ENCODE measurements at regions not wholly inside any gene's neighbourhood (a gene's known extent, or its start where the extent isn't known, plus 50 kb on each side); places are given as distances from the start of the nearest gene placed in this dataset.

- Mint-ChIP-seq H3K9me3 (no peaks in the 10 kb centered on the region), H3K4me3 (no peak overlapping the region), H3K36me3 (ENCODE audit: low read depth) (no peaks in the 10 kb centered on the region), H3K27ac (no peak overlapping the region), H3K4me1 (no peaks in the 10 kb centered on the region), H3K27me3 (peaks cover 4% of the 10 kb centered on the region)
- no peak for DNase-seq
- ATAC-seq: no peak
Observed at GRCh38 chr13:75016225-75016624, 465.7 kb downstream of the TBC1D4 start.

- Mint-ChIP-seq H3K4me1 (no peaks in the 10 kb centered on the region), H3K4me3 (no peak overlapping the region), H3K27me3 (peaks cover 3% of the 10 kb centered on the region), H3K36me3 (ENCODE audit: low read depth) (no peaks in the 10 kb centered on the region), H3K27ac (no peak overlapping the region), H3K9me3 (no peaks in the 10 kb centered on the region)
- no peak for DNase-seq
- no peak for ATAC-seq
Observed at GRCh38 chr13:75013818-75014217, 468.2 kb downstream of the TBC1D4 start.

GRCh38 chr13:75010941-75011340 lies 471.0 kb downstream of the TBC1D4 start:
- H3K4me1 Mint-ChIP-seq: no peaks in the 10 kb centered on the region
- H3K9me3 Mint-ChIP-seq: no peaks in the 10 kb centered on the region
- H3K36me3 Mint-ChIP-seq (ENCODE audit: low read depth): no peaks in the 10 kb centered on the region
- DNase-seq (no peak), ATAC-seq (no peak)
- no peak overlapping the region for H3K4me3 Mint-ChIP-seq
- H3K27me3 Mint-ChIP-seq: no peaks in the 10 kb centered on the region
- no peak overlapping the region for H3K27ac Mint-ChIP-seq

DNA sequence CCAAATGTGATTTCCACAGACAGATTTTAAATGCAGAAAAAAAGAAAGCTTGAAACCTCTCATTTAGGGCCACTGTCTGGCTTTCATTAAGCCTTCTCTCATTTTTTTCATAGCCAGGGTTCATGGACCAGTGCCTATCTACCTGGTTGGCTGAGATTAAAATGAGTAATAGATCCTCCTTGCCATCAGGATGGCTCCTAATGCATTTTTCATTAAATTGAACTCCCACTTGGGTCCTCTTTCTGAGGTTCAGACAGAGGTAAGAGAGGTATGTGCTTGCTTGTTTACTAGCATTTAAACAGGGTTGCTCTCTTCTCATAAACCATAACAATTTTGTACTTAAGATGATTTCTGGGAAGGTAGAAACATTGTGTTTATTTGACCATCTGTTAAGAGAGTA lies 473.0 kb downstream of the TBC1D4 start:
- H3K4me3 Mint-ChIP-seq: no peak overlapping the region
- no peaks in the 10 kb centered on the region for H3K9me3 Mint-ChIP-seq
- no peaks in the 10 kb centered on the region for H3K27me3 Mint-ChIP-seq
- no peaks in the 10 kb centered on the region for H3K36me3 Mint-ChIP-seq (ENCODE audit: low read depth)
- DNase-seq (no peak), ATAC-seq (no peak)
- H3K27ac Mint-ChIP-seq: no peak overlapping the region
- H3K4me1 Mint-ChIP-seq: no peaks in the 10 kb centered on the region

DNA sequence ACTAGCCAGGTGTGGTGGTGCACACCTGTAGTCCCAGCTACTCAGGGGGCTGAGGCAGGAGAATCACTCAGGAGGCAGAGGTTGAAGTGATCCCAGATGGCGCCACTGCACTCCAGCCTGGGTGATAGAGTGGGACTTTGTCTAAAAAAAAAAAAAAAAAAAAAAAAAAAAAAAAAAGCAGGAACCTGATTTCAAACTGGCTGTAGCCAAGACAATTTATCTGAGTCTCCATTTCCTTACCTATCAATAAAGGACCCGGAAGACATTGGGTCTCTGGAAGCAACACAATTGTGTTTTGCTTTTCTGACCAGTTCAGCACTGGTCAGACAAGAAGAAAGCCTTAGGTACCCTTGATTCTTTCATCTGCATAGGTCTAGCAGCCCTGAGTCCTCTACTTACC lies 491.0 kb downstream of the TBC1D4 start:
- H3K9me3 Mint-ChIP-seq: no peaks in the 10 kb centered on the region
- no peak for DNase-seq
- H3K27me3 Mint-ChIP-seq: no peaks in the 10 kb centered on the region

DNA sequence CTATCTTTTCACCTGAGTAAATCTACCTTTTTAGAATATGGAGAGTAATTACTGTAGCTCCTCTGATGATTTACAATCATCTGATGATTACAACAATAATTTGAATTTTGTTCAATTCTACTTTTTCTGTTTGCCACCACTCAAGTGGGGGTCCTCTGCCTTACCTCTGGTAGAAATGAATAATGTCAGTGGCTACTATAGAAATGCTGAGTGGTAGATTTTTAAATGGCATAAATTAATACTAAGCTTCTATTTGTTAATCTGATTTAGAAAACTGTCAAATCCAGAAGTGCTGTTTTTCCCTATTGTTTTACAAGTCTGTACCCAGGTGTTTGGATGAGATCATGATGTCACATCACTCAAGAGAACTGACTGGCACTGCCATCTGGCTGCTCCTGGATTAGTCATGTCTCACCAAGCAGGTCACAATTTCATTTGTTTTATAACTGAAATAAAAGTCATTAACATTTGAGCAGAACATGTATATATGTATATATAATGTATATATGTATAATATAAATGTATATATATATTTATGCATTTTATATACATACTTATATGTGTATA lies 494.8 kb downstream of the TBC1D4 start:
- no peaks in the 10 kb centered on the region for H3K27me3 Mint-ChIP-seq
- ATAC-seq: no peak
- H3K9me3 Mint-ChIP-seq: no peaks in the 10 kb centered on the region
- no peaks in the 10 kb centered on the region for H3K4me1 Mint-ChIP-seq
- no peak overlapping the region for H3K4me3 Mint-ChIP-seq
- no peak overlapping the region for H3K27ac Mint-ChIP-seq
- no peaks in the 10 kb centered on the region for H3K36me3 Mint-ChIP-seq (ENCODE audit: low read depth)
- DNase-seq: no peak

More for the DNA sequence above, 491.0 kb downstream of the TBC1D4 start:
- Mint-ChIP-seq H3K27ac (no peak overlapping the region), H3K36me3 (ENCODE audit: low read depth) (no peaks in the 10 kb centered on the region), H3K4me3 (no peak overlapping the region), H3K4me1 (no peaks in the 10 kb centered on the region)
- no peak for ATAC-seq

GRCh38 chr13:74986609-74987008 lies 495.4 kb downstream of the TBC1D4 start:
- H3K27ac Mint-ChIP-seq: no peak overlapping the region
- ATAC-seq (no peak), DNase-seq (no peak)
- H3K36me3 Mint-ChIP-seq (ENCODE audit: low read depth): no peaks in the 10 kb centered on the region
- no peak overlapping the region for H3K4me3 Mint-ChIP-seq
- H3K27me3 Mint-ChIP-seq: no peaks in the 10 kb centered on the region
- no peaks in the 10 kb centered on the region for H3K4me1 Mint-ChIP-seq
- H3K9me3 Mint-ChIP-seq: no peaks in the 10 kb centered on the region

- H3K27me3 Mint-ChIP-seq: no peaks in the 10 kb centered on the region
- H3K9me3 Mint-ChIP-seq: no peaks in the 10 kb centered on the region
- no peaks in the 10 kb centered on the region for H3K4me1 Mint-ChIP-seq
- no peak overlapping the region for H3K27ac Mint-ChIP-seq
- no peak for ATAC-seq
- H3K4me3 Mint-ChIP-seq: no peak overlapping the region
- no peak for DNase-seq
- H3K36me3 Mint-ChIP-seq (ENCODE audit: low read depth): no peaks in the 10 kb centered on the region
Observed at GRCh38 chr13:74979703-74980102, 502.3 kb downstream of the TBC1D4 start.

- Mint-ChIP-seq H3K4me3 (no peak overlapping the region), H3K4me1 (no peaks in the 10 kb centered on the region), H3K27me3 (peaks cover 2% of the 10 kb centered on the region), H3K27ac (no peak overlapping the region), H3K9me3 (no peaks in the 10 kb centered on the region), H3K36me3 (ENCODE audit: low read depth) (no peaks in the 10 kb centered on the region)
- DNase-seq (no peak), ATAC-seq (no peak)
Observed at GRCh38 chr13:74978591-74978990, 503.4 kb downstream of the TBC1D4 start.

DNA sequence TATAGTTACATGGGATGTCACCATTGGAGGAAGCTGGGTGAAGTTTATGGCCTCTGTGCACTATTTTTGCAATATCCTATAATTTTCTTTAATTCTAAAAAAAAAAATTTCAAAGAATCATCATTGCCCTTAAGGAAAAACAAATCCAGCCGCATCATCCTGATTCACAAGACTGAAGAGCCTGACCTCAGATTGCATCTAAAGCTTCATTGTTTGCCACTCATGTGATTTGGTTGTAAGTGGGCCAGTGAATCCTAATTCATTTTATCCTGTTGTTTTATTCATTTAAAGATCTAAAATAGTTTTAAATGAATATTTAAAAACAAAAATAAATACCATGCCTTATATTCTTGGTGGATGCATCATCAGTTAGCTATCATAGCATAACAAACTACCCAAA lies 504.5 kb downstream of the TBC1D4 start:
- Mint-ChIP-seq H3K4me3 (no peak overlapping the region), H3K27ac (no peak overlapping the region), H3K36me3 (ENCODE audit: low read depth) (no peaks in the 10 kb centered on the region), H3K4me1 (no peaks in the 10 kb centered on the region), H3K9me3 (no peaks in the 10 kb centered on the region), H3K27me3 (peaks cover 2% of the 10 kb centered on the region)
- DNase-seq (no peak), ATAC-seq (no peak)

- no peak for ATAC-seq
- no peaks in the 10 kb centered on the region for H3K36me3 Mint-ChIP-seq (ENCODE audit: low read depth)
- no peak overlapping the region for H3K27ac Mint-ChIP-seq
- DNase-seq: no peak
- H3K4me1 Mint-ChIP-seq: no peaks in the 10 kb centered on the region
- H3K27me3 Mint-ChIP-seq: peaks cover 2% of the 10 kb centered on the region
- no peak overlapping the region for H3K4me3 Mint-ChIP-seq
- H3K9me3 Mint-ChIP-seq: no peaks in the 10 kb centered on the region
Observed at GRCh38 chr13:74975111-74975510, 506.9 kb downstream of the TBC1D4 start.

DNA sequence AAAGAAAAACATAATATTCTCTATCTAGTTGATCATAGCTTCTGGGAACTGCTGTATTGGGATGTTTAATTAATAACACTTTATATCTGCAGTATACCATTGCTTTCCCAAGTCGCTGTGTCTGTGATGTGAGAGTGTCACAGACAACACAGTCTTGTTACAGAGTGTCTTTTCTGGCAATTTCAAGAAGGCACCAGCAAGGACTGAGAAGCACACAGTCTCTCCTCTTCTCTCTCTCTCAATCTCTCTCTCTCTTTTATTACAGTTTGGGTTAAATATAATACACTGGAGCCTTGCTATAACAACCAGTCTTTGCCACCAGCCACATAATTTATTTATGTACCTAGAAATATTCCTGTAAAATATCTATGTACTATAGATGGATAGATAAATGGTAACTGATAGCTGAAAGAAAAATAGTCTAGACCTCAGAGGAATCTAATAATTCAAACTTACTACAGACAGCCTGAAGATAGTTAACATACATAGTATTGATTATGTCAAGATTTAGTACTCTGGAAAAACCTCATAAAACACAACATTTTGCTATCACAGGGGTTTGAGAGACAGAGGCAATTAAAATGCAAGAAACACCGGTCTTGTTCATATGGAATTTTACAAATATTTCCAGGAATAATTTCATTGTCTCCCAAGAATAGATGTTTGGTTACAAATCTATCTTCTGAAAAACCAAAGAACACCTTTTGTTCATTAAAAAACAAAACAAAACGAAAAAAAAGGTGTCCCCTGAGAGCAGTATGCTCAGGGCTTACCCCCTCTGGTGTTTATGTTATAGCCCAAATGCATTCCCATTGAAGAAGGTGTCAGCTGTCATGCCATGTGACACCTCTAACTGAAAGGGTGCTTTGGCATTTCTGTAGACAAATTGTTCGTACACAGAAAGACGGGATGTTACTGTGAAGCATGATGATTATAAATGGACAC lies 507.8 kb downstream of the TBC1D4 start:
- no peaks in the 10 kb centered on the region for H3K4me1 Mint-ChIP-seq
- H3K4me3 Mint-ChIP-seq: no peak overlapping the region
- ATAC-seq (no peak), DNase-seq (no peak)
- peaks cover 2% of the 10 kb centered on the region for H3K27me3 Mint-ChIP-seq
- no peaks in the 10 kb centered on the region for H3K36me3 Mint-ChIP-seq (ENCODE audit: low read depth)
- no peaks in the 10 kb centered on the region for H3K9me3 Mint-ChIP-seq
- H3K27ac Mint-ChIP-seq: no peak overlapping the region

DNA sequence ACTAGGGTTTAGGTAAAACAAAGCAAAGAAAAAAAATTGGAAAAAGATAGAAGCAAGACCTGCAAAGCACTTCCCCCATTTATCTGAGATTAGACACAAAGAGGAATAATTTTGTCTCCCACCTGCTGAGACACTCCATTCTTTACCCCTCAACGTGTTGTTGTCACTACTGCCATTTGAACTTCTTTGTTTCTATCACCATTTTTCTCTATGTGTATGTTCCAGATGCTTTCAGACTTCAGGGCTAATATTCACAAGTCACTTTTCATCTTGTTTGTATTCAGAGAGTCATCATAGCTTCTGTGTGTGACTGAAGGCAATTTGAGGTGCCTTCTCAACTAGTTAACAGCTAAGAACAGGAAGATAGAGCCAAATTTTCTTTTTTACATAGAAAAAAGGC lies 512.5 kb downstream of the TBC1D4 start:
- Mint-ChIP-seq H3K4me1 (no peaks in the 10 kb centered on the region), H3K27me3 (peaks cover 2% of the 10 kb centered on the region), H3K4me3 (no peak overlapping the region), H3K9me3 (no peaks in the 10 kb centered on the region), H3K27ac (no peak overlapping the region), H3K36me3 (ENCODE audit: low read depth) (no peaks in the 10 kb centered on the region)
- no peak for DNase-seq
- ATAC-seq: no peak

DNA sequence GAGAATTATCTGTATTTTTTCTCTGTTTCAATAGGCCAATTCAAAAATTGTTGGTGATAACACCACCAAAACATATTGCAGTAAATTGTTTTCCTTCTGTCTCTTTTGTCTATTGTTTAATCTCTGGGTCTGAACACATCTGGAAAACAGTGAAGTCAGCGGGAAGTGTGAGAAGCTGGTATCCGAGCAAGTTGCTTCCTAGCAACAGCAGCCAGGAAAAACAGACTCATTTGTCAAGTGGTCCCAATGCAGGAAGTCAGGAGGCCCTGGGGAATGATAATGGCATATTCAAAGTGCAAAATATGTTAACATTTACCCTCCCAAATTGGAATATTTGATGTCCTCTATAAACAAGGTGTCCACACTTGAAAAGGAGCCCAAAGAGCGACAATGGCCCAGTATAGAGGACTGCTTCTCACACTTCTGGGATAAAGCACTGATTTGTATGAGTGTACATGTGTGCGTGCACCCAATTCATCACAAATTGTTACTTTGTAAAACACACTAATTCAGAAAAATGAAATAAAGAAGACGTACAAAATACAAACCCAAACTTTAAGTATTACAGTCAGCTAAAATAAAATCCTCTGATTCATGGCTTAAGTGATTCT lies 515.0 kb downstream of the TBC1D4 start:
- H3K9me3 Mint-ChIP-seq: no peaks in the 10 kb centered on the region
- H3K27ac Mint-ChIP-seq: no peak overlapping the region
- no peak overlapping the region for H3K4me3 Mint-ChIP-seq
- H3K4me1 Mint-ChIP-seq: no peaks in the 10 kb centered on the region
- DNase-seq (no peak), ATAC-seq (no peak)
- no peaks in the 10 kb centered on the region for H3K27me3 Mint-ChIP-seq
- H3K36me3 Mint-ChIP-seq (ENCODE audit: low read depth): no peaks in the 10 kb centered on the region

DNA sequence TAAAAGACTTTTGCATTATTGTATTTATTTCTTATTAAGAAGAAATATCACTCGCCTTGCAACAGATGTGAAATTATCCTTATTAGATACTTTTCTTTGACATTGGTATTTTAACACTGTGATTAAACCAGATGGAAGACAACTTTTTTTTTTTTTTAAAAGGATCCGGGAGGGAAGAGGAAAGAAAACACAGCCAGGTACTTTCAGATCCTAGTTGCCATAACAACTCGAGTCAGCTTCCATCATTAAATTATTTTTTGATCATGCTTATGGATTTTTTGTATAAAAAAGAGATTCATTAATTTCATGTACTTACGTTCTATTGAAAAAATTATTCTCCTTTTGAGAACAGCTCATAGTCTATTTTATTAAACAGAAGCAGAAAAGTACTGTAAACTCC lies 515.7 kb downstream of the TBC1D4 start:
- DNase-seq (no peak), ATAC-seq (no peak)
- Mint-ChIP-seq H3K4me3 (no peak overlapping the region), H3K36me3 (ENCODE audit: low read depth) (no peaks in the 10 kb centered on the region), H3K4me1 (no peaks in the 10 kb centered on the region), H3K27ac (no peak overlapping the region), H3K27me3 (no peaks in the 10 kb centered on the region), H3K9me3 (no peaks in the 10 kb centered on the region)
